ENCODE measurements at regions not wholly inside any gene's neighbourhood (a gene's known extent, or its start where the extent isn't known, plus 50 kb on each side); places are given as distances from the start of the nearest gene placed in this dataset.

DNA sequence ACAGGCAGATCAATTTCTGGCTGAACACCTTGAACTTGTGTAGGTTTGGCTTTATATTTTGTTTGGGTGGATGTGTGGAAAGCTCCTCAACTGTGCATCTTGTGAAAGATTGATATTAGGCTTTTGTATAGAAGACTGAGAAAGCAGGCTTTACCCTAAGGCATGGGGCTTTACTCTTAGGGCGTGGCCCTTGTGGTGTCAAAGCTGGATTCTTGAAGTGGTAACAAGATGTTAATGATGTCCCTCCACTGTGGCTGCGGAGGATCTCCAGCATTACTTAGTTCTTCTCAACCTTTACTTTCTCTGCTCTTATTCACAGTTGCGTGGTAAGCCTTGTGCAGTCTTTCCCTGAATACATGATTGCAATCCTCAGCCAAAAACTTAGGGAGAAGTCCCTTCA lies 54.1 kb upstream of the HECTD2 start:
- no peaks in the 10 kb centered on the region for H3F3A ChIP-seq (ENCODE audit: low read length, unreplicated experiment)
- no peaks in the 10 kb centered on the region for H3K9me2 ChIP-seq (replicated peaks; ENCODE audit: low read length)
- intact Hi-C loops (cut with micrococcal nuclease) = no loop called here
- H3K9me3 ChIP-seq (ENCODE audit: low read length) = no peaks in the 10 kb centered on the region
- H3K27ac ChIP-seq (ENCODE audit: low read length) = no peak overlapping the region
- no peak overlapping the region for H3K9ac ChIP-seq (ENCODE audit: low read length)
- ATAC-seq = no peak
- H3K36me3 ChIP-seq (ENCODE audit: low read depth, low read length) = no peaks in the 10 kb centered on the region
- BruUV-seq (replicated peaks) = no TSS peak
- CTCF ChIA-PET = no interaction called here
- POLR2A ChIA-PET (ENCODE audit: unreplicated experiment) = no interaction called here
- no peaks in the 10 kb centered on the region for H4K20me1 ChIP-seq (ENCODE audit: low read length)
- H3K79me2 ChIP-seq (ENCODE audit: low read length) = no peaks in the 10 kb centered on the region
- no peaks in the 10 kb centered on the region for H3K4me1 ChIP-seq (ENCODE audit: insufficient read depth, low read length)
- no peak overlapping the region for H3K4me2 ChIP-seq (ENCODE audit: low read length)
- H3K4me3 ChIP-seq (ENCODE audit: low read length) = no peak overlapping the region
- no peak overlapping the region for H2AFZ ChIP-seq (ENCODE audit: low read length)
- peaks cover 21% of the 10 kb centered on the region for H3K27me3 ChIP-seq (ENCODE audit: low read length)
- TF ChIP-seq EZH2 (IDR thresholded peaks at IDR 0.05; ENCODE audit: low read length, unreplicated experiment) = no peak
- DNase-seq = no peak

GRCh38 chr10:91357497-91357896 lies 52.6 kb upstream of the HECTD2 start:
- ChIA-PET CTCF (no interaction called here), POLR2A (ENCODE audit: unreplicated experiment) (no interaction called here)
- intact Hi-C loops (cut with micrococcal nuclease) = no loop called here
- Histone ChIP-seq H3K9ac (ENCODE audit: low read length) (no peak overlapping the region), H4K20me1 (ENCODE audit: low read length) (no peaks in the 10 kb centered on the region), H3K4me3 (ENCODE audit: low read length) (no peak overlapping the region), H3K4me1 (ENCODE audit: insufficient read depth, low read length) (no peaks in the 10 kb centered on the region), H3K9me2 (replicated peaks; ENCODE audit: low read length) (no peaks in the 10 kb centered on the region), H3K79me2 (ENCODE audit: low read length) (no peaks in the 10 kb centered on the region), H3K9me3 (ENCODE audit: low read length) (no peaks in the 10 kb centered on the region), H3K27me3 (ENCODE audit: low read length) (peaks cover 21% of the 10 kb centered on the region), H3K36me3 (ENCODE audit: low read depth, low read length) (no peaks in the 10 kb centered on the region), H3K27ac (ENCODE audit: low read length) (no peak overlapping the region), H3F3A (ENCODE audit: low read length, unreplicated experiment) (no peaks in the 10 kb centered on the region), H2AFZ (ENCODE audit: low read length) (no peak overlapping the region), H3K4me2 (ENCODE audit: low read length) (no peak overlapping the region)
- ATAC-seq = no peak
- DNase-seq = no peak
- no TSS peak for BruUV-seq (replicated peaks)
- TF ChIP-seq CTCF (conservative IDR thresholded peaks at IDR 0.05; ENCODE audit: low read depth, low read length) (no peak), EZH2phosphoT487 (IDR thresholded peaks at IDR 0.05; ENCODE audit: borderline replicate concordance, low read length) (no peak), EZH2 (IDR thresholded peaks at IDR 0.05; ENCODE audit: low read length, unreplicated experiment) (no peak)

All from PC-3 (cell line).